Chondrocyte (in vitro differentiated cells): ENCODE measurements at regions not wholly inside any gene's neighbourhood (a gene's known extent, or its start where the extent isn't known, plus 50 kb on each side); places are given as distances from the start of the nearest gene placed in this dataset.

Source experiments
- DNase-seq: peaks from one replicate; pipeline ENCODE4 v3.0.0; 2021; ENCODE audit warnings: mixed read lengths, low spot score
- H3K27ac Mint-ChIP-seq: one replicate; pipeline ENCODE4 v1.8.0; 2021; ENCODE audit warnings: mild to moderate bottlenecking, moderate library complexity, mixed read lengths; ENCODE audit not compliant: unreplicated experiment
- H3K27me3 Mint-ChIP-seq: 2 replicates; pipeline ENCODE4 v1.8.0; 2021; ENCODE audit warnings: low read depth, mixed read lengths
- H3K36me3 Mint-ChIP-seq: 2 replicates; pipeline ENCODE4 v1.8.0; 2021; ENCODE audit warnings: low read depth, mixed read lengths
- H3K4me1 Mint-ChIP-seq: 2 replicates; pipeline ENCODE4 v1.8.0; 2021; ENCODE audit warnings: low read depth, mild to moderate bottlenecking, mixed read lengths
- H3K4me3 Mint-ChIP-seq: one replicate; pipeline ENCODE4 v1.8.0; 2021; ENCODE audit warnings: mild to moderate bottlenecking, moderate library complexity, mixed read lengths; ENCODE audit not compliant: unreplicated experiment
- H3K9me3 Mint-ChIP-seq: 2 replicates; pipeline ENCODE4 v1.8.0; 2021; ENCODE audit warnings: low read depth, mixed read lengths
- CTCF ChIP-seq: fragments of 200-600 bp; sonication (generic); IDR thresholded peaks from 2 replicates; pipeline ENCODE4 v1.5.0; 2021; ENCODE audit warnings: antibody characterized with exemption, mild to moderate bottlenecking, moderate library complexity

GRCh38 chr16:76797457-76797856, 393.5 kb upstream of the MON1B start:
- Mint-ChIP-seq H3K9me3 (peaks cover 4% of the 10 kb centered on the region), H3K4me3 (no peak overlapping the region), H3K36me3 (no peaks in the 10 kb centered on the region), H3K4me1 (no peaks in the 10 kb centered on the region), H3K27ac (no peak overlapping the region), H3K27me3 (peaks cover 2% of the 10 kb centered on the region)
- no peak for TF ChIP-seq CTCF
- no peak for DNase-seq

DNA sequence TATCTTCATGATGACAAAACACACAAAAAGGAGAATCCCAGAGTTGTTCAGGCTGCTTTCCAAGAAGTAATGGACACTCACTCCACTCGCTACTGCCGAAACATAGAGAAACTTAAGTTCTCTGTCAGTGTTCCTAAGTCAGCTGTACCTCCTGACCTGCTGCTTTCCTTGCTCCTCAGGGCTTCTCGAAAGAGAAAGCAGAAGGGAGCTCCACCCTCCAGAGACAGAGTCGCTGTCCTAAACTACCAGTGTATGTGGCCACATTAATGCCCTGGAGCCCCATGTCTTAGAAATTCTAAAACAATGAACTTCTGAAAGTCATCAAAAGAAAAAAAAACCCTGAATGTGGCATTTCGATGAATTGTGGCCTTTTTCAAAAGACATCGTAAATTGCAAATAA, 390.8 kb upstream of the MON1B start:
- TF ChIP-seq CTCF, result no peak
- H3K4me3 Mint-ChIP-seq, result no peak overlapping the region
- no peak for DNase-seq
- H3K4me1 Mint-ChIP-seq, result no peaks in the 10 kb centered on the region
- H3K36me3 Mint-ChIP-seq, result no peaks in the 10 kb centered on the region
- H3K27me3 Mint-ChIP-seq, result no peaks in the 10 kb centered on the region
- H3K9me3 Mint-ChIP-seq, result peaks cover 16% of the 10 kb centered on the region
- no peak overlapping the region for H3K27ac Mint-ChIP-seq

GRCh38 chr16:76801357-76801756, 389.6 kb upstream of the MON1B start:
- H3K9me3 Mint-ChIP-seq, result peaks cover 18% of the 10 kb centered on the region
- TF ChIP-seq CTCF, result no peak
- no peak for DNase-seq
- H3K27ac Mint-ChIP-seq, result no peak overlapping the region
- no peak overlapping the region for H3K4me3 Mint-ChIP-seq
- no peaks in the 10 kb centered on the region for H3K27me3 Mint-ChIP-seq
- no peaks in the 10 kb centered on the region for H3K36me3 Mint-ChIP-seq
- H3K4me1 Mint-ChIP-seq, result no peaks in the 10 kb centered on the region

GRCh38 chr16:76816475-76816874, 374.5 kb upstream of the MON1B start:
- no peaks in the 10 kb centered on the region for H3K4me1 Mint-ChIP-seq
- H3K27me3 Mint-ChIP-seq, result no peaks in the 10 kb centered on the region
- H3K4me3 Mint-ChIP-seq, result no peak overlapping the region
- DNase-seq, result no peak
- H3K27ac Mint-ChIP-seq, result no peak overlapping the region
- H3K9me3 Mint-ChIP-seq, result peaks cover 10% of the 10 kb centered on the region
- TF ChIP-seq CTCF, result no peak
- no peaks in the 10 kb centered on the region for H3K36me3 Mint-ChIP-seq

- Mint-ChIP-seq H3K27me3 (no peaks in the 10 kb centered on the region), H3K9me3 (no peaks in the 10 kb centered on the region), H3K4me1 (no peaks in the 10 kb centered on the region), H3K36me3 (no peaks in the 10 kb centered on the region), H3K4me3 (no peak overlapping the region), H3K27ac (no peak overlapping the region)
- no peak for TF ChIP-seq CTCF
- no peak for DNase-seq
Measured at GRCh38 chr16:76818606-76819181, 372.3 kb upstream of the MON1B start.
